ENCODE measurements at regions not wholly inside any gene's neighbourhood (a gene's known extent, or its start where the extent isn't known, plus 50 kb on each side); places are given as distances from the start of the nearest gene placed in this dataset.

DNA sequence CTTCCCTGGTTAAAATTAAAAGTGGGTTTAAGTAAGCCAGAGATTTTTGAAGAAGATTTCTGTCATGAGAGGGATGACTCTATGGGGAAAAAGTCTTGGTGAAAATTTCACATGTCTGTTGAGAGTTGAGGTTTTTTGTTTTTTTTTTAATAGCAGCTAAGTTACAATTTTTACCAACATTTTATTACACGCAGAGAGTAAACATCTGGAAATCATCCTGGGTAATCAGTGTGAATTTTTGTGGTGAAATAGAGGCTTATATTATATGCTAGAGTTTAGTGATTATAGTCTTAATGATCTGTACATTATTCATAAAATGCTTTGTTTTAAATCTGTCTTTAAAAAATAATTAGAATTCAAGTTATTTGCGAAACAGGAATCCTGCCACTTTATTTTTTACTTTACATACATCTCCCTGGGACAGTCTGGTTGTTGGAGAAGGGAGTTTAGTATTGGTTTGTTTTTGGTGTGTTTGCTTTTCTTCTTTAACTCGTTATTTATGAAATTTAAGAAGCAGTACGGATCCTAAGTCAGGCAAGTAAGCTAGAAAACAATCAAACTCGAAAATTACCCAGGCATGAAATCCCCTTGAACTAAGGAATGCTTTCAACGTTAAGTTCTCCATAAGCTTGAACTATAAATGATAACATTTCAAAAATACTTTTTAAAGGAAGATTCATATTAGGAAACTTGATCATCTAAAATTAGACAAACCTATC lies 143.4 kb upstream of the TSC22D2 start:
- Histone ChIP-seq H2AFZ (ENCODE audit: insufficient read depth, low read depth, low read length, poor library complexity, severe bottlenecking) (no peak overlapping the region), H3K4me2 (replicated peaks; ENCODE audit: low read depth, low read length, poor library complexity, severe bottlenecking) (no peak overlapping the region)
- POLR2A ChIA-PET = no interaction called here

DNA sequence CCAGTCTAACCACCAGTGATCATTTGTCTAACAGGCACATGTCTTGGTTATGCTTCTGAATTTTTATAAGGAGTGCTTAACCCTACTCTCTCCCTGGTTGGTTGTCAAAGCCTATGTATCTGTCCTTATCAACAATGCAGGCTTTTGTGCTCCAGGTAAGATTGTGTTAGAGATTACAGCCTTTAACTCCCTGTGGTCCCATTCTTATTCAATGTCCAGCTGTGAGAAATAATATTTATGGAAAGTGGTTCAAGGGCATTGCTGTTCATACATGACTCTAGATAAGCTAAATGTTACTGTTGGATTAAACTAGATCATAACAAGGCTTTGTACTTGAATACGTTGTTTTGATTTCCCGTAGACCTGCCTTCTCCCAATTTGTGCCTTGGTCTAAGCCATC lies 146.1 kb upstream of the TSC22D2 start:
- Mint-ChIP-seq H3K4me3 (no peak overlapping the region), H3K9me3 (ENCODE audit: insufficient read depth) (no peaks in the 10 kb centered on the region), H3K27ac (no peak overlapping the region), H3K4me1 (peaks cover 4% of the 10 kb centered on the region), H3K27me3 (peaks cover 6% of the 10 kb centered on the region)
- POLR2A ChIA-PET = no interaction called here
- no peaks in the 10 kb centered on the region for H3K4me1 ChIP-seq (ENCODE audit: control insufficient read depth in 2 of 2, insufficient read depth in 2 of 2, low read length in 2 of 2)
- no CpG with 5 or more reads among the region's 2 CpGs for WGBS (ENCODE audit: insufficient coverage)
- no peaks in the 10 kb centered on the region for H3K79me2 ChIP-seq (ENCODE audit: control insufficient read depth, insufficient read depth, low read length)
- H4K20me1 ChIP-seq (ENCODE audit: control insufficient read depth, insufficient read depth, low read length, poor library complexity, severe bottlenecking) = no peaks in the 10 kb centered on the region
- DNase-seq (no peak), ATAC-seq (ENCODE audit: low read depth) (no peak)
- peaks cover 0 to 3% (median 0%) of the 10 kb centered on the region in 4 experiments for H3K27me3 ChIP-seq (replicated peaks in 1 of 4; ENCODE audit: control extremely low read depth in 1 of 4, control insufficient read depth in 3 of 4, insufficient read depth in 4 of 4, low read length in 3 of 4)
- no peak for TF ChIP-seq EZH2 (IDR thresholded peaks at IDR 0.05; ENCODE audit: borderline replicate concordance, insufficient read depth, low read depth, low read length, poor library complexity, severe bottlenecking)
- TF ChIP-seq, protein P1, sequence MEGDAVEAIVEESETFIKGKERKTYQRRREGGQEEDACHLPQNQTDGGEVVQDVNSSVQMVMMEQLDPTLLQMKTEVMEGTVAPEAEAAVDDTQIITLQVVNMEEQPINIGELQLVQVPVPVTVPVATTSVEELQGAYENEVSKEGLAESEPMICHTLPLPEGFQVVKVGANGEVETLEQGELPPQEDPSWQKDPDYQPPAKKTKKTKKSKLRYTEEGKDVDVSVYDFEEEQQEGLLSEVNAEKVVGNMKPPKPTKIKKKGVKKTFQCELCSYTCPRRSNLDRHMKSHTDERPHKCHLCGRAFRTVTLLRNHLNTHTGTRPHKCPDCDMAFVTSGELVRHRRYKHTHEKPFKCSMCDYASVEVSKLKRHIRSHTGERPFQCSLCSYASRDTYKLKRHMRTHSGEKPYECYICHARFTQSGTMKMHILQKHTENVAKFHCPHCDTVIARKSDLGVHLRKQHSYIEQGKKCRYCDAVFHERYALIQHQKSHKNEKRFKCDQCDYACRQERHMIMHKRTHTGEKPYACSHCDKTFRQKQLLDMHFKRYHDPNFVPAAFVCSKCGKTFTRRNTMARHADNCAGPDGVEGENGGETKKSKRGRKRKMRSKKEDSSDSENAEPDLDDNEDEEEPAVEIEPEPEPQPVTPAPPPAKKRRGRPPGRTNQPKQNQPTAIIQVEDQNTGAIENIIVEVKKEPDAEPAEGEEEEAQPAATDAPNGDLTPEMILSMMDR (IDR thresholded peaks at IDR 0.05) = no peak
- no peaks in the 10 kb centered on the region for H3K36me3 ChIP-seq (replicated peaks in 1 of 2; ENCODE audit: control extremely low read depth in 1 of 2, control insufficient read depth in 1 of 2, extremely low read depth in 1 of 2, insufficient read depth in 2 of 2, low read length in 1 of 2)
- intact Hi-C loops (cut with micrococcal nuclease) = no loop called here
- no peaks in the 10 kb centered on the region for H3K9me3 ChIP-seq (ENCODE audit: control extremely low read depth in 1 of 3, control insufficient read depth in 2 of 3, insufficient read depth in 1 of 3, low read length in 2 of 3)
- H3K27ac ChIP-seq (ENCODE audit: low read length in 2 of 2) = no peak overlapping the region
- H3K9ac ChIP-seq (ENCODE audit: low read length) = no peak overlapping the region
- H3K4me2 ChIP-seq (replicated peaks; ENCODE audit: low read depth, low read length, poor library complexity, severe bottlenecking) = no peak overlapping the region
- CTCF ChIA-PET = no interaction called here
- H2AFZ ChIP-seq (ENCODE audit: insufficient read depth, low read depth, low read length, poor library complexity, severe bottlenecking) = no peak overlapping the region
- no peak overlapping the region for H3K4me3 ChIP-seq (ENCODE audit: control extremely low read depth in 1 of 5, extremely low read depth in 1 of 5, insufficient read depth in 1 of 5, low read depth in 2 of 5, low read length in 4 of 5)

More for the DNA sequence above, 143.4 kb upstream of the TSC22D2 start:
- TF ChIP-seq, protein P1 (IDR thresholded peaks at IDR 0.05) = no peak
- TF ChIP-seq EZH2 (IDR thresholded peaks at IDR 0.05; ENCODE audit: borderline replicate concordance, insufficient read depth, low read depth, low read length, poor library complexity, severe bottlenecking) = no peak
- Mint-ChIP-seq H3K4me1 (peaks cover 4% of the 10 kb centered on the region), H3K27me3 (peaks cover 3% of the 10 kb centered on the region), H3K27ac (no peak overlapping the region), H3K4me3 (no peak overlapping the region), H3K9me3 (ENCODE audit: insufficient read depth) (no peaks in the 10 kb centered on the region)
- WGBS (ENCODE audit: insufficient coverage) = no CpG with 5 or more reads among the region's 6 CpGs
- intact Hi-C loops (cut with micrococcal nuclease) = no loop called here
- no peaks in the 10 kb centered on the region for H3K4me1 ChIP-seq (ENCODE audit: control insufficient read depth in 2 of 2, insufficient read depth in 2 of 2, low read length in 2 of 2)
- H3K27me3 ChIP-seq (replicated peaks in 1 of 4; ENCODE audit: control extremely low read depth in 1 of 4, control insufficient read depth in 3 of 4, insufficient read depth in 4 of 4, low read length in 3 of 4) = peaks cover 0 to 3% (median 0%) of the 10 kb centered on the region in 4 experiments
- H3K79me2 ChIP-seq (ENCODE audit: control insufficient read depth, insufficient read depth, low read length) = no peaks in the 10 kb centered on the region
- no peak for DNase-seq
- no peak overlapping the region for H3K27ac ChIP-seq (ENCODE audit: low read length in 2 of 2)
- no peak for ATAC-seq (ENCODE audit: low read depth)
- H3K36me3 ChIP-seq (replicated peaks in 1 of 2; ENCODE audit: control extremely low read depth in 1 of 2, control insufficient read depth in 1 of 2, extremely low read depth in 1 of 2, insufficient read depth in 2 of 2, low read length in 1 of 2) = no peaks in the 10 kb centered on the region
- CTCF ChIA-PET = no interaction called here
- H3K9me3 ChIP-seq (ENCODE audit: control extremely low read depth in 1 of 3, control insufficient read depth in 2 of 3, insufficient read depth in 1 of 3, low read length in 2 of 3) = no peaks in the 10 kb centered on the region
- no peak overlapping the region for H3K9ac ChIP-seq (ENCODE audit: low read length)
- no peaks in the 10 kb centered on the region for H4K20me1 ChIP-seq (ENCODE audit: control insufficient read depth, insufficient read depth, low read length, poor library complexity, severe bottlenecking)
- no peak overlapping the region for H3K4me3 ChIP-seq (ENCODE audit: control extremely low read depth in 1 of 5, extremely low read depth in 1 of 5, insufficient read depth in 1 of 5, low read depth in 2 of 5, low read length in 4 of 5)
